IPS DF 19.7 (cell line): ENCODE measurements at regions not wholly inside any gene's neighbourhood (a gene's known extent, or its start where the extent isn't known, plus 50 kb on each side); places are given as distances from the start of the nearest gene placed in this dataset.
A peak's percentile ranks its signal among the peaks of the same experiment; 100 is the strongest.

ENCODE experiments used
- DNase-seq: peaks from one replicate; pipeline ENCODE4 v3.0.0-alpha.2; 2013; ENCODE audit warnings: low read depth, low spot score

GRCh38 chr11:87429996-87430395 is 392.3 kb downstream of the TMEM135 start:
- no peak for DNase-seq

- DNase-seq, result no peak
Observed at GRCh38 chr11:87428266-87428665, 390.5 kb downstream of the TMEM135 start.

- DNase-seq, result no peak
Observed at GRCh38 chr11:87425943-87426342, 388.2 kb downstream of the TMEM135 start.

GRCh38 chr11:87425391-87425790 is 387.7 kb downstream of the TMEM135 start:
- no peak for DNase-seq

- no peak for DNase-seq
Observed at GRCh38 chr11:87423161-87423560, 385.4 kb downstream of the TMEM135 start.

GRCh38 chr11:87422566-87422965 is 384.8 kb downstream of the TMEM135 start:
- DNase-seq, result no peak

- DNase-seq, result peak; percentile 82
Observed at GRCh38 chr11:87421422-87421821, 383.7 kb downstream of the TMEM135 start.

GRCh38 chr11:87417951-87418350 is 380.2 kb downstream of the TMEM135 start:
- no peak for DNase-seq

GRCh38 chr11:87405843-87406242 is 368.1 kb downstream of the TMEM135 start:
- no peak for DNase-seq

GRCh38 chr11:87405356-87405755 is 367.6 kb downstream of the TMEM135 start:
- no peak for DNase-seq

GRCh38 chr11:87401653-87402052 is 363.9 kb downstream of the TMEM135 start:
- DNase-seq, result no peak

GRCh38 chr11:87399341-87399740 is 361.6 kb downstream of the TMEM135 start:
- no peak for DNase-seq

GRCh38 chr11:87398931-87399330 is 361.2 kb downstream of the TMEM135 start:
- no peak for DNase-seq

GRCh38 chr11:87397011-87397865 is 359.5 kb downstream of the TMEM135 start:
- no peak for DNase-seq

- DNase-seq, result no peak
Observed at GRCh38 chr11:87394924-87395323, 357.2 kb downstream of the TMEM135 start.

GRCh38 chr11:87392665-87393064 is 354.9 kb downstream of the TMEM135 start:
- no peak for DNase-seq

- DNase-seq, result no peak
Observed at GRCh38 chr11:87391496-87391895, 353.8 kb downstream of the TMEM135 start.

- DNase-seq, result no peak
Observed at GRCh38 chr11:87384078-87384729, 346.5 kb downstream of the TMEM135 start.

GRCh38 chr11:87374038-87374807 is 336.5 kb downstream of the TMEM135 start:
- no peak for DNase-seq
